GM23338 (cell line): ENCODE measurements at regions not wholly inside any gene's neighbourhood (a gene's known extent, or its start where the extent isn't known, plus 50 kb on each side); places are given as distances from the start of the nearest gene placed in this dataset.

Source experiments
- ATAC-seq: fragments of 200-7000 bp; cut with Tn5 transposase; 3 replicates; pipeline ENCODE4 v1.9.1; 2020
- DNase-seq: peaks from one replicate; pipeline ENCODE4 v3.0.0-alpha.2; 2015; ENCODE audit warnings: low spot score
- H2AFZ ChIP-seq: fragments of 200-600 bp; sonication (generic); 2 replicates; pipeline ENCODE4 v1.8.0; 2016; ENCODE audit warnings: antibody characterized with exemption, mild to moderate bottlenecking, moderate library complexity
- H3F3A ChIP-seq: fragments of 200-600 bp; sonication (generic); replicated peaks from 2 replicates; pipeline ENCODE4 v1.8.0; 2017; ENCODE audit warnings: antibody characterized with exemption, mixed run types, low read depth
- H3K27ac ChIP-seq: fragments of 200-600 bp; sonication (generic); 2 replicates; pipeline ENCODE4 v1.6.1; 2016; ENCODE audit warnings: low read depth
- H3K27me3 ChIP-seq: fragments of 200-600 bp; sonication (generic); 2 replicates; pipeline ENCODE4 v1.8.0; 2016; ENCODE audit warnings: mild to moderate bottlenecking, mixed run types, moderate library complexity; ENCODE audit not compliant: insufficient read depth
- H3K36me3 ChIP-seq: fragments of 200-600 bp; sonication (generic); 2 replicates; pipeline ENCODE4 v1.8.0; 2016; ENCODE audit warnings: mild to moderate bottlenecking; ENCODE audit not compliant: insufficient read depth
- H3K4me1 ChIP-seq: fragments of 200-600 bp; sonication (generic); 2 replicates; pipeline ENCODE4 v1.8.0; 2016; ENCODE audit warnings: mild to moderate bottlenecking, moderate library complexity; ENCODE audit not compliant: insufficient read depth
- H3K4me2 ChIP-seq: fragments of 200-600 bp; sonication (generic); 2 replicates; pipeline ENCODE4 v1.7.1; 2017; ENCODE audit warnings: mixed run types
- H3K4me3 ChIP-seq: fragments of 200-600 bp; sonication (generic); 2 replicates; pipeline ENCODE4 v1.6.1; 2016; ENCODE audit warnings: mixed run types
- H3K79me2 ChIP-seq: fragments of 200-600 bp; sonication (generic); replicated peaks from 2 replicates; pipeline ENCODE4 v1.8.0; 2017; ENCODE audit warnings: mild to moderate bottlenecking; ENCODE audit not compliant: insufficient read depth
- H3K9me2 ChIP-seq: fragments of 200-600 bp; sonication (generic); 2 replicates; pipeline ENCODE4 v1.8.0; 2017; ENCODE audit not compliant: insufficient read depth
- H4K20me1 ChIP-seq: fragments of 200-600 bp; sonication (generic); replicated peaks from 2 replicates; pipeline ENCODE4 v1.8.0; 2017; ENCODE audit warnings: mild to moderate bottlenecking; ENCODE audit not compliant: insufficient read depth
- H3K27ac Mint-ChIP-seq: 2 replicates; pipeline ENCODE4 v1.8.0; 2020; ENCODE audit warnings: inconsistent platforms, mild to moderate bottlenecking, moderate library complexity, mixed read lengths
- H3K27me3 Mint-ChIP-seq: 3 replicates; pipeline ENCODE4 v1.8.0; 2022; ENCODE audit warnings: low read depth, mild to moderate bottlenecking, moderate library complexity, mixed read lengths, inconsistent platforms; ENCODE audit not compliant: insufficient read depth, poor library complexity
- H3K36me3 Mint-ChIP-seq: 3 replicates; pipeline ENCODE4 v1.8.0; 2021; ENCODE audit warnings: low read depth, mild to moderate bottlenecking, inconsistent platforms, moderate library complexity, mixed read lengths
- H3K4me1 Mint-ChIP-seq: 3 replicates; pipeline ENCODE4 v1.8.0; 2020; ENCODE audit warnings: mild to moderate bottlenecking, inconsistent platforms, mixed read lengths
- H3K4me3 Mint-ChIP-seq: 3 replicates; pipeline ENCODE4 v1.8.0; 2021; ENCODE audit warnings: moderate library complexity, mild to moderate bottlenecking, inconsistent platforms, mixed read lengths
- H3K9me3 Mint-ChIP-seq: 3 replicates; pipeline ENCODE4 v1.8.0; 2020; ENCODE audit warnings: moderate library complexity, mild to moderate bottlenecking, inconsistent platforms, mixed read lengths
- CREB1 ChIP-seq: fragments of 250-450 bp; sonication (Bioruptor Pico); IDR thresholded peaks from 2 replicates; pipeline ENCODE4 v1.5.0; 2020; ENCODE audit warnings: low read depth, mild to moderate bottlenecking, moderate library complexity
- EZH2phosphoT487 ChIP-seq: fragments of 200-600 bp; sonication (generic); IDR thresholded peaks from one replicate; pipeline ENCODE4 v1.8.1; 2018; ENCODE audit warnings: antibody characterized with exemption; ENCODE audit not compliant: unreplicated experiment
- NANOG ChIP-seq: IDR thresholded peaks from 2 replicates; pipeline ENCODE4 v1.6.1; 2016; ENCODE audit warnings: antibody characterized with exemption, borderline replicate concordance
- POLR2AphosphoS5 ChIP-seq: IDR thresholded peaks from 2 replicates; pipeline ENCODE4 v1.6.1; 2016; ENCODE audit warnings: antibody characterized with exemption, low read depth
- ZNF331 ChIP-seq: fragments of 250-450 bp; sonication (Bioruptor Pico); IDR thresholded peaks from 2 replicates; pipeline ENCODE4 v1.5.0; 2020; ENCODE audit warnings: low read depth, mild to moderate bottlenecking, moderate library complexity
- ZNF462 ChIP-seq: fragments of 250-450 bp; sonication (Bioruptor Pico); IDR thresholded peaks from 2 replicates; pipeline ENCODE4 v1.5.0; 2020; ENCODE audit warnings: mild to moderate bottlenecking, moderate library complexity

DNA sequence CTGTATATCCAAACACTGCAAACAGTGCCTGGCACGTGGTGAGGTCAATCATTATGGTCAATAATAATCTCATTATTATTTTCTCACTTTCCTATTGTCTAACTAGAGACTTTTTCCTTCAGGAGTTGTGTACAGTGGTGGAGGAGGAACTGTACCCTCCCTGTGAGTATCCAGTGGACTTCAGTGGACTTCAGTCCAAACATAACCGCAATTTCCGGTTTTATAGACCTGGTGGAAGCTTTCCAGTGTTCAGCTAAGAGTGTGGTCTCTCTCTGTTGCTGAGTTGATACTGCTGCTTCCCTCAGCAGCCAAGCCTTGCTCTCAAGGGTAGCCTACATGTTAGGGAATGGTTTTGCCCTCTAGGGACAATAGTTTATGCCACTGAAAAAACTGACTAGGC is 447.1 kb downstream of the TMEM182 start:
- H3K4me3 Mint-ChIP-seq = no peak overlapping the region
- no peaks in the 10 kb centered on the region; the same call in 2 of the 3 replicates for H3K9me3 Mint-ChIP-seq
- ATAC-seq = no peak

More for the DNA sequence above, 447.1 kb downstream of the TMEM182 start:
- H3K27me3 Mint-ChIP-seq = no peaks in the 10 kb centered on the region
- H3K27me3 ChIP-seq = no peaks in the 10 kb centered on the region
- H3K79me2 ChIP-seq = no peaks in the 10 kb centered on the region
- TF ChIP-seq NANOG (no peak), ZNF331 (no peak), ZNF462 (no peak), EZH2phosphoT487 (no peak), CREB1 (CRISPR knock-in tag) (no peak), POLR2AphosphoS5 (no peak)
- H3K27ac ChIP-seq = no peak overlapping the region
- no peaks in the 10 kb centered on the region for H4K20me1 ChIP-seq
- H2AFZ ChIP-seq = no peak overlapping the region
- H3K27ac Mint-ChIP-seq = no peak overlapping the region
- H3K4me2 ChIP-seq = no peak overlapping the region
- H3K36me3 Mint-ChIP-seq = no peaks in the 10 kb centered on the region
- no peak for DNase-seq
- peaks cover 9% of the 10 kb centered on the region; the same call in 1 of the 2 replicates for H3K9me2 ChIP-seq
- H3K4me1 Mint-ChIP-seq = no peaks in the 10 kb centered on the region
- no peak overlapping the region for H3K4me3 ChIP-seq
- no peaks in the 10 kb centered on the region for H3F3A ChIP-seq
- H3K36me3 ChIP-seq = no peaks in the 10 kb centered on the region
- no peaks in the 10 kb centered on the region for H3K4me1 ChIP-seq
